CD4-positive, alpha-beta memory T cell (primary cell): ENCODE measurements at regions not wholly inside any gene's neighbourhood (a gene's known extent, or its start where the extent isn't known, plus 50 kb on each side); places are given as distances from the start of the nearest gene placed in this dataset.
A peak's percentile ranks its signal among the peaks of the same experiment; 100 is the strongest.

Experiments used
- CTCF ChIA-PET: fragments of 350-600 bp; sonication (Branson Sonifier 250); formaldehyde crosslinking; loops from one replicate; lab custom pipeline; 2021; ENCODE audit warnings: inconsistent platforms; ENCODE audit not compliant: partially characterized antibody; lab: Charles Lee
- POLR2A ChIA-PET: fragments of 350-600 bp; sonication (Branson Sonifier 250); formaldehyde crosslinking; loops from one replicate; lab custom pipeline; 2021; ENCODE audit not compliant: partially characterized antibody; lab: Charles Lee
- DNase-seq, 5 donors: peaks; one replicate each; pipeline versions ENCODE4 v3.0.0 to v3.0.0-alpha.2; 2020 to 2022; ENCODE audit warnings: mixed read lengths in 1 of 5
- H3K27ac ChIP-seq: one replicate; pipeline ENCODE4 v1.7.0; 2013; ENCODE audit warnings: low read depth, low read length
- H3K27me3 ChIP-seq: 2 replicates; pipeline ENCODE4 v1.7.0; 2013; ENCODE audit warnings: mild to moderate bottlenecking, low read length, moderate library complexity; ENCODE audit not compliant: insufficient read depth
- H3K36me3 ChIP-seq: 2 replicates; pipeline ENCODE4 v1.7.0; 2013; ENCODE audit warnings: mild to moderate bottlenecking, low read length, moderate library complexity; ENCODE audit not compliant: insufficient read depth
- H3K4me1 ChIP-seq: 2 replicates; pipeline ENCODE4 v1.7.0; 2013; ENCODE audit warnings: mild to moderate bottlenecking, low read length, moderate library complexity; ENCODE audit not compliant: insufficient read depth
- H3K4me3 ChIP-seq, 2 donors: one replicate each; pipeline ENCODE4 v1.7.0; 2013; ENCODE audit warnings: low read length in 2 of 2, mild to moderate bottlenecking in 1 of 2
- H3K9me3 ChIP-seq, 2 donors: one replicate each; pipeline ENCODE4 v1.7.0; 2013; ENCODE audit warnings: low read length in 2 of 2, control low read depth in 1 of 2; ENCODE audit not compliant: control insufficient read depth in 1 of 2
- H3K27ac Mint-ChIP-seq, 7 donors: one replicate each; pipeline ENCODE4 v1.8.0; 2020 to 2021; ENCODE audit warnings: mixed read lengths in 7 of 7, mild to moderate bottlenecking in 6 of 7, inconsistent platforms in 3 of 7, moderate library complexity in 3 of 7
- H3K27me3 Mint-ChIP-seq, 2 donors: one replicate each; pipeline ENCODE4 v1.8.0; 2020 to 2021; ENCODE audit warnings: mixed read lengths in 2 of 2
- H3K36me3 Mint-ChIP-seq, 2 donors: one replicate each; pipeline ENCODE4 v1.8.0; 2020 to 2021; ENCODE audit warnings: mixed read lengths in 2 of 2, inconsistent platforms in 1 of 2, mild to moderate bottlenecking in 1 of 2
- H3K4me1 Mint-ChIP-seq, 4 donors: one replicate each; pipeline ENCODE4 v1.8.0; 2020 to 2021; ENCODE audit warnings: mixed read lengths in 4 of 4, mild to moderate bottlenecking in 1 of 4
- H3K4me3 Mint-ChIP-seq, 8 donors: one replicate each; pipeline ENCODE4 v1.8.0; 2020 to 2021; ENCODE audit warnings: mixed read lengths in 8 of 8, mild to moderate bottlenecking in 7 of 8, moderate library complexity in 6 of 8, inconsistent platforms in 3 of 8
- H3K9me3 Mint-ChIP-seq, 8 donors: one replicate each; pipeline ENCODE4 v1.8.0; 2020 to 2021; ENCODE audit warnings: mixed read lengths in 8 of 8, mild to moderate bottlenecking in 5 of 8, inconsistent platforms in 3 of 8, moderate library complexity in 1 of 8
- intact Hi-C: fragments of 100-400 bp; cut with micrococcal nuclease; formaldehyde crosslinking; loops from one replicate; pipeline ENCODE4 v1.15.1; 2023

DNA sequence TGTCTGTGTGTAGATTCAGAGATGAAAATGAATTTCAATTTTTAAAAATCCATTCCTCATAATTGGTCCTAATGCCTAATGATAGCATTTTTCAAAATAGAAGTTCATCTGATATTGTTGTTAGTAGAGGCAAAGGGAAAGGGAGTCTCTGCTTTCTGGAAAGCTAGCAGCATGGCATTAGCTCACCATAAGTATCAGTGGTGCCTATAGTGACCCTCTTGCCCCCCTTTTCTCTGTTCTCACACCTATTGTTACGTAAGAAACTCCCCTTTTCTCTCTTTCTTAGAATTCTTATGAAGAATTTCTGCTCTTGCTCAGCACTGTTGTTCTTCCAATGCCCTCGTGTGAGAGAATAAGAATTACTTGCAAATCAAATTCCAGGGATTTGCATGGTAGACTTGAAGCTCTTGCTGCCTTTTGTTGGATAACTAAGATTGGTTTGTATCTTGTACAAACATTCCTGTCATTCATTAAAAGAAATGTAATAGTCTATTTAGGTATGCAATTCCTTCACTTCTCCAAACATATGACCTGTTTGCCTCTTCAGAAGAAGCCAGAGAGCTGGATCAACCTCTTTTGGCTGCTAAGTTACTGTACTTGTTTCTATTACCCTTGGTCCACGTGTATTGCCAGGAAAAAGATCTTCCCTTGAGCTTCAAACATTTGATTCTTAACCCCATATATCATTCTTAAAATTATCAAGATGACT lies 69.2 kb upstream of the MAGI3 start:
- POLR2A ChIA-PET = no interaction called here
- Mint-ChIP-seq H3K9me3 (peaks cover 0 to 2% (median 0%) of the 10 kb centered on the region in 8 donors), H3K36me3 (no peaks in the 10 kb centered on the region), H3K27ac (no peak overlapping the region), H3K27me3 (no peaks in the 10 kb centered on the region), H3K4me3 (no peak overlapping the region), H3K4me1 (no peaks in the 10 kb centered on the region)
- Histone ChIP-seq H3K27me3 (no peaks in the 10 kb centered on the region), H3K4me1 (no peaks in the 10 kb centered on the region), H3K36me3 (no peaks in the 10 kb centered on the region), H3K4me3 (no peak overlapping the region), H3K27ac (no peak overlapping the region), H3K9me3 (no peaks in the 10 kb centered on the region)
- intact Hi-C loops = no loop called here
- CTCF ChIA-PET = no interaction called here
- DNase-seq = no peak

DNA sequence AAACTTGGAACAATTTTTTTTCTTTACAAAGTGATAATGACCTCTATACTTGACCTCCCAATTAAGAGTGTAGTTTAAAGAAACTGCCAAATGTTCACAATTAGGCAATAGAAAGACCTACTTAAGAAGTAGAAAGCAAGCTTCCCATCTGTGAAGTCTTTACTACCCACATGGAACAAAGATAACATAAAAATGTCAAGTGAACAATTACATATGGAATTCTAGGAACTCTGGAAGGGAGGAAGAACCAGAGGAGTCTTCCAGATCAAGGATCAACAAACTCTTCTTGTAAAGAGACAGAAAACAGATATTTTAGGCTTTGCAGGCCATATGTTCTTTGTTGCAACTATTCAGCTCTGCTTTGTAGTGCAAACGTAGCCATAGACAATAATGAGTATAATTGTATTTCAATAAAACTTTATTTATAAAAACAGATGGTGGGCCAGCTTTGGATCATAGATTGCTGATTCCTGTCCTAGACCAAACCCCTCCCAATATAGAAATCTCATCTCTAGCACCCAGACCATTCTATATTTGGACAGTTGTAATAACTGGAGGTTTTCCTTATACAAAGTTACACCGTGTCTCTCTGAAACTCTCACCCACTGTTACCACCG lies 68.4 kb upstream of the MAGI3 start:
- Histone ChIP-seq H3K27ac (no peak overlapping the region), H3K4me3 (no peak overlapping the region), H3K27me3 (no peaks in the 10 kb centered on the region), H3K9me3 (no peaks in the 10 kb centered on the region), H3K36me3 (no peaks in the 10 kb centered on the region), H3K4me1 (no peaks in the 10 kb centered on the region)
- no peak for DNase-seq
- ChIA-PET POLR2A (no interaction called here), CTCF (no interaction called here)
- Mint-ChIP-seq H3K4me1 (no peaks in the 10 kb centered on the region), H3K4me3 (no peak overlapping the region), H3K27ac (no peak overlapping the region), H3K27me3 (no peaks in the 10 kb centered on the region), H3K9me3 (peaks cover 0 to 2% (median 0%) of the 10 kb centered on the region in 8 donors), H3K36me3 (no peaks in the 10 kb centered on the region)
- intact Hi-C loops = no loop called here

DNA sequence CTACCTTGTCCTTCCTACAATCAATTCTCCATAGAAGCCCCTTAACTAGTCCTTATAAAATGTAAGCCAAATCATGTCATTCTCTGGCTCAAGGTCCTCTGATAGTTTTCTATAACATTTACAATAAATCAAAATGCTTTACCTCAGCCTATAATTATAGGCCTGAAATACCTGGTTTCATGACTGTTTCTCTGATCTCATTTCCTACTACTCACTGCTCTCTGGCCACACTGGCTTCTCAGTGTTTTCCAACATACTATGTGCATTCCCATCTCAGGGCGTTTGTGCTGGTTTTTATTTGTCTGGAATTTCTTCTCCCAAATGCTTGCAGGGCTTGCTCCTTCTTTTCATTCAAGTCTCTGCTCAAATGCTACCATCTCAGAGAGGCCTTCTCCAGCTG lies 67.9 kb upstream of the MAGI3 start:
- H3K27me3 Mint-ChIP-seq = no peaks in the 10 kb centered on the region
- Histone ChIP-seq H3K4me1 (no peaks in the 10 kb centered on the region), H3K4me3 (no peak overlapping the region), H3K36me3 (no peaks in the 10 kb centered on the region), H3K27me3 (no peaks in the 10 kb centered on the region), H3K27ac (no peak overlapping the region), H3K9me3 (no peaks in the 10 kb centered on the region)
- no peak overlapping the region for H3K27ac Mint-ChIP-seq
- H3K9me3 Mint-ChIP-seq = no peaks in the 10 kb centered on the region
- ChIA-PET CTCF (no interaction called here), POLR2A (no interaction called here)
- H3K4me1 Mint-ChIP-seq = no peaks in the 10 kb centered on the region
- no peak for DNase-seq
- intact Hi-C loops = no loop called here
- H3K4me3 Mint-ChIP-seq = no peak overlapping the region
- no peaks in the 10 kb centered on the region for H3K36me3 Mint-ChIP-seq

DNA sequence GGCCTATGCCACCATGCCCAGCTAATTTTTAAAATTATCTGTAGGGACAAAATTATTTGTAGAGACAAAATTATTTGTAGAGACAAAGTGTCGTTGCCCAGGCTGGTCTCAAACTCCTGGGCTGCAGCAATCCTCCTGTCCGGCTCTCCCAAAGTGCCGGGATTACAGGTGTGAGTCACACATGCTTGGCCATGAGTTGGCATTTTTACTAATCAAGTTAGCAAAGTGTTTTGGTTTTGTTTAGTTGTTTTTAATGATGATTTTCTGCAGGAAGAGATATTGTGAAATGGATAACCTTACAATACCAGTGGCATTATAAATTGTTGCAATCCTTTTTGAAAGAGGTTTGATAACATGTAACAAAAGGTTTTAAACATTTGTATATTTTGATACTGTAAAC lies 65.3 kb upstream of the MAGI3 start:
- no peaks in the 10 kb centered on the region for H3K36me3 ChIP-seq
- Mint-ChIP-seq H3K9me3 (no peaks in the 10 kb centered on the region), H3K27me3 (no peaks in the 10 kb centered on the region), H3K36me3 (no peaks in the 10 kb centered on the region), H3K4me3 (no peak overlapping the region), H3K4me1 (no peaks in the 10 kb centered on the region), H3K27ac (peak overlapping the region in 1 of 7 donors; percentile 5)
- CTCF ChIA-PET = no interaction called here
- no peaks in the 10 kb centered on the region for H3K27me3 ChIP-seq
- intact Hi-C loops = no loop called here
- no peak overlapping the region for H3K27ac ChIP-seq
- no peak overlapping the region for H3K4me3 ChIP-seq
- no peaks in the 10 kb centered on the region for H3K4me1 ChIP-seq
- POLR2A ChIA-PET = no interaction called here
- no peak for DNase-seq
- no peaks in the 10 kb centered on the region for H3K9me3 ChIP-seq

DNA sequence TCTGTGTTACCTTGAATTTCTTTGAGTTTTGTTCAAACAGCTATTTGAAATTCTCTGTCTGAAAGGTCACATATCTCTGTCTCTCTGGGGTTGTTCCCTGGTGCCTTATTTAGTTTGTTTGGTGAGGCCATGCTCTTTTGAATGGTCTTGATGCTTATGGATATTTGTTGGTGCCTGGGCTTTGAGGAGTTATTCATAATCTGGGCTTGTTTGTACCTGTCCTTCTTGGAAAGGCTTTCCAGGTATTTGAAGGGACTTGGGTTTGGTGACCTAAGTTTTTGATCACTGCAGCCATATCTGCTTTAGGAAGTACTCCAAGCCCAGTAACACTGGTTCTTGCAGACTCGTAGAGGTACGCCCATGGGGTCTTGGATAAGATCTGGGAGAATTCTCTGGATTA lies 63.3 kb upstream of the MAGI3 start:
- H3K27ac Mint-ChIP-seq = no peak overlapping the region
- no peak overlapping the region for H3K27ac ChIP-seq
- no peak overlapping the region for H3K4me3 Mint-ChIP-seq
- ChIA-PET POLR2A (no interaction called here), CTCF (no interaction called here)
- H3K9me3 Mint-ChIP-seq = no peaks in the 10 kb centered on the region
- no peaks in the 10 kb centered on the region for H3K36me3 ChIP-seq
- H3K27me3 Mint-ChIP-seq = no peaks in the 10 kb centered on the region
- intact Hi-C loops = no loop called here
- no peak overlapping the region for H3K4me3 ChIP-seq
- no peaks in the 10 kb centered on the region for H3K36me3 Mint-ChIP-seq
- H3K27me3 ChIP-seq = no peaks in the 10 kb centered on the region
- H3K9me3 ChIP-seq = no peaks in the 10 kb centered on the region
- no peak for DNase-seq
- no peaks in the 10 kb centered on the region for H3K4me1 ChIP-seq
- no peaks in the 10 kb centered on the region for H3K4me1 Mint-ChIP-seq

DNA sequence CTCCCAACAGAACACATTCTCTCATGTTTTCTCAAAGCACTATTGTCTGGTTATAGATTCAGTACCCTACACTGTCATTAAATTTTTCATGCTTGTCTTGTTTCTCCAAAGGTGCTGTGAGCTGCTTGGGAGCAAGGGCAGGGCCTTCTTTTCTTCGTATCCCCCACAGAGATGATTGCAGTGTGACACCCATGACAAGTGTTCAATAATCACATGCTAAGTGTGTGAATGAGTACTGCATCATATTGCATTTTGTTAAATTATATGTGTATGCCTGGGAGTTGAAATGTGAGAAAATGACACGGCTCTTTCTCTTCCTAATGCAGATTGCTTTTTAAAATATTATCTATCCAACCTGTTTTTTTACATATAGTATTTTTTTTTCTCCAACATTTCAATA lies 57.3 kb upstream of the MAGI3 start:
- Mint-ChIP-seq H3K27ac (no peak overlapping the region), H3K27me3 (peaks cover 8 to 11% of the 10 kb centered on the region in 2 donors), H3K4me3 (no peak overlapping the region), H3K9me3 (no peaks in the 10 kb centered on the region), H3K36me3 (no peaks in the 10 kb centered on the region), H3K4me1 (no peaks in the 10 kb centered on the region)
- no peak for DNase-seq
- Histone ChIP-seq H3K4me1 (no peaks in the 10 kb centered on the region), H3K27me3 (no peaks in the 10 kb centered on the region), H3K4me3 (no peak overlapping the region), H3K9me3 (no peaks in the 10 kb centered on the region), H3K36me3 (no peaks in the 10 kb centered on the region), H3K27ac (no peak overlapping the region)
- POLR2A ChIA-PET = no interaction called here
- CTCF ChIA-PET = no interaction called here
- intact Hi-C loops = no loop called here

DNA sequence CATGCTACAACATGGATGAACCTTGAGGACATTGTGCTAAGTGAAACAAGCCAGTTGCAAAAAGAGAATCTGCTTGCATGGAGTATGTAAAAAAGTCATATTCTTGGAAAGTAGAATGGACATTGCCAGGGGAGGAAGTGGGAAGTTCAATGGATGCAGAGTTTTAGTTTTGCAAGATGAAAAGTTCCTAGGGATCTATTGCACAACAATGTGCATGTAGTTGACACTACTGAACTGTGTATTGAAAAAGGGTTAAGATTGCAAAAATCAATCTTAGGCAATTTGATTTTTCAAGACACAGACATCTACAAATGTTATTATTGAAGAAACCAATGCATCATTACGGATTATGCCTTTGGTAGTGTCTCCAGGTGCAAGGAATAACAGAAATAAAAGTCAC lies 50.3 kb upstream of the MAGI3 start:
- ChIA-PET CTCF (no interaction called here), POLR2A (no interaction called here)
- no peaks in the 10 kb centered on the region for H3K4me1 Mint-ChIP-seq
- H3K4me3 Mint-ChIP-seq = no peak overlapping the region
- intact Hi-C loops = no loop called here
- Histone ChIP-seq H3K36me3 (no peaks in the 10 kb centered on the region), H3K27ac (no peak overlapping the region), H3K9me3 (no peaks in the 10 kb centered on the region), H3K4me1 (no peaks in the 10 kb centered on the region), H3K27me3 (no peaks in the 10 kb centered on the region), H3K4me3 (no peak overlapping the region)
- peaks cover 0 to 2% (median 0%) of the 10 kb centered on the region in 8 donors for H3K9me3 Mint-ChIP-seq
- H3K27me3 Mint-ChIP-seq = peaks cover 11 to 24% of the 10 kb centered on the region in 2 donors
- H3K36me3 Mint-ChIP-seq = no peaks in the 10 kb centered on the region
- no peak for DNase-seq
- H3K27ac Mint-ChIP-seq = no peak overlapping the region
